HG02571 (cell line): ENCODE measurements at regions not wholly inside any gene's neighbourhood (a gene's known extent, or its start where the extent isn't known, plus 50 kb on each side); places are given as distances from the start of the nearest gene placed in this dataset.

Experiments
- ATAC-seq: cut with Tn5 transposase; IDR thresholded peaks from one replicate; pipeline ENCODE4 v1.9.1; 2021; ENCODE audit warnings: mild to moderate bottlenecking, moderate library complexity; ENCODE audit not compliant: unreplicated experiment

DNA sequence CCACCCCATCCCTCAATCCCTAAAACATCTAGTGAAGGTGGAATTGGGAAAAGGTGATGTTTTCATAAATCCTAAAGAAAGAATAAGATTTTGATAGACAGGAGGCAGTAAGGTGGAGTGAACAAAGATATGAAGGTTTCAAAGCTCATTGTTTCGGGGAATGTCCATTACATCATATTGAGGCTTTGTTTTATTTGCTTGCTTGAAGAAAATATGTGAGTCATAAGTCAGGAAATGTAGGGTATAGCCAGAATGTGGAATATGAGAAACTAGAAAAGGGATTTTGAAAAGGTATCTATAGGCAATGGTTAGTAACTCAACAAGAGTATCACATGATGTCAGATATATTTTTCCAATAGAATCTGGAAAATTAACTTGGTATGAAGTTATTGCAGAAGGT is 1178.5 kb upstream of the ACVR2A start:
- ATAC-seq = no peak

DNA sequence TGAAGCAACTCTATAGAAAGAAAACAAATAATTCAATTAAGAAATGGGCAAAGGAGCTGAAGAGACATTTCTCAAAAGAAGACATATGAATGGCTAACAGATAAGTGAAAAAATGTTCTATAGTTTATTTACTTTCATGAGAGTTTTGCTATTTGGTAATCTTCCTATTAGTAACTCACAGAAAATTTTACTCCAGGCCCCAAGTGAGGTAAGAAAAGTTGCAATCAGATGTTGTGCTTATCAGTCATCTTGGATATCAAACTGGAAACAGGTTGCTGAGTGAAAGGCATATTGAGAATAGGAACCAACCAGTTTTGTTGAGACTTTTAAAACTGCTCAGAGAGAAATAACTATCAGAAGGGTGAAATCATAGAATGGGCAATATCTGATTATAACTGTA is 1179.0 kb upstream of the ACVR2A start:
- no peak for ATAC-seq

DNA sequence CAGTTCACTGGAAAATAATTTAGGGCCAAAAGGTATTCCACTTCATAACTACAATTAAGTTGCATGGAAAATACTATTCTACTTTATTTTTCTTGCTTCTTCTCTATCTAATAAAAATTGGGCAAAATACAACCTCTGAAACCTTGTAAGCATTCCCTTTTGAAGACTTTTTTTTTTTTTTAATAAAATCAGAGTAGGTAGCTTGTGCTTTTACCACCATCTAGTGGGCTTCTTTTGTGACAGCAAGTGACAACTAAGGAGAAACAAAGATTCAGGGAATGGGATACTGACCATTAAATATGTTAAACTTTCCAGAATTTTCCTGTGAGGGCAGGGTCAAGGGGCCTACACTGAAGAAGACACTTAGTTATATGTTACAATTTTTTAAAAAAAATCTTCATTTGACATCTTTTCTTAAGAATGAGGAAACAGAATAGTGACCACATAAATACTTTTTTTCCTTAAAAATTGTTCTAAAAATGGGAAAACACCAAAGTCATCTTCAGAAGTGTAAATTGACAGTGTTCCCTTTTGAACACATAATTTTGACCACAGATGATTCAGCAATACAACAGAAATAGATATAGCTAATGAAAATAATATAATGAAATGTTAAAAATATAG is 1183.2 kb upstream of the ACVR2A start:
- ATAC-seq = no peak

DNA sequence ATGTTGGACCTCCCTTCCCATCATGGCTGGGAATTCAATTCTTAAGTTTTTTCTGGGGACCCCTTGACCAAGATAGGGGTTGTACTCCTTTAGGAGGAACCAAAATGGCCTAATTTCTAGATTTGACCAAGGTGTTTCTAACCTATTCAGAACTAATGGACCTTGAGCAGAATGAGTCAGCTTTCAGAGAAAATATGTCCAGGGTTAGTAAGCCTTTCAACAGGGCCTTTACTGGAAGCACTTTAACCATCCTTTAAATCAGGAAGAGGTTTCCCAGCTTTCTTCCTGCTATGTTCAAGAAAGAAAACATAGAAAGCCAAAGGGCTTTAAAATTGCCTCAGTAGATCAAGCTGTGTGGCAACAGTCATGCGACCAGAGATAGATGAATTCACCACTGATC is 1184.9 kb upstream of the ACVR2A start:
- no peak for ATAC-seq

DNA sequence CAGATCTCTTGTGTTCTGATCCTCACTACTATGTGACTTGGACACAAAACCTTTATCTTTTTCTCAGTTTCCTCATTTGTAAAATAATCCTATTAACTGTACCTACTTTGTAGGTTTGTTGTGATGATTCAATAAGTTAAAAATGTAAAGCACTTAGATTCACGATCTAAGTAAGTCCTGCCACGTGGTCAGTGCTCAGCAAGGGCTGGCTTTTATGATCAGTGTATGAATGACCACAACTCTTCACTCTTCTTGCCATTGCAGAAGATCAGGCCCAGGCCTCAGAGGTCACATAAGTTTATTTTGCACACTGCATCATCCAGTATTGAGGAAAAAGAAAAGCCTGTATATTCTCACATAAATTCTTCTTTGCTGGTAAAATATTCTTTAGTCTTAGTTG is 1192.5 kb upstream of the ACVR2A start:
- ATAC-seq = no peak

DNA sequence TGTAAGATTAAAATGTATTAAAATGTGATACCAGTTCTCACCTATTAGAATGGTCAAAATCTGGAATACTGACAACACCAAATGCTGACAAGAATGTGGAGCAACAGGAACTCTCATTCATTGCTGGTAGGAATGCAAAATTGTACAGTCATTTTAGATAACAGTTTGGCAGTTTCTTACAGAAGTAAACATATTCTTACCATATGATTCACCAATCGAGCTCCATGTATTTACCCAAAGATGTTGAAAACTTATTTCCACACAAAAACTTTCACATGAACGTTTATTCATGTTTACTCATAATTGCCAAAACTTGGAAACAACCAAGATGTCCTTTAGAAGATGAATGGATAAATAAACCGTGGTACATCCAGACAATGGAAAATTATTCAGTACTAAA is 1193.5 kb upstream of the ACVR2A start:
- ATAC-seq = no peak

DNA sequence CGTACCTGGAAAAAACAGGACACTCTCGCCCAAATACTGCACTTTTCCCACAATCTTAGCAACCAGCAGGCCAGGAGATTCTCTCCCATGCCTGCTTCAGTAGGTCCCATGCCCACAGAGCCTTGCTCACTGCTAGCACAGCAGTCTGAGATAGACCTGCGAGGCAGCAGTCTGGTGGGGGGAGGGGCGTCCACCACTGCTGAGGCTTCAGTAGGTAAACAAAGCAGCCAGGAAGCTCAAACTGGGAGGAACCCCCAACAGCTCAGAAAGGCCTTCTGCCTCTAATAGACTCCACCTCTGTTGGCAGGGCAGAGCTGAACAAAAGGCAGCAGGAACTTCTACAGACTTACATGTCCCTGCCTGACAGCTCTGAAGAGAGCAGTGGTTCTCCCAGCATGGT is 1202.8 kb upstream of the ACVR2A start:
- ATAC-seq = no peak

DNA sequence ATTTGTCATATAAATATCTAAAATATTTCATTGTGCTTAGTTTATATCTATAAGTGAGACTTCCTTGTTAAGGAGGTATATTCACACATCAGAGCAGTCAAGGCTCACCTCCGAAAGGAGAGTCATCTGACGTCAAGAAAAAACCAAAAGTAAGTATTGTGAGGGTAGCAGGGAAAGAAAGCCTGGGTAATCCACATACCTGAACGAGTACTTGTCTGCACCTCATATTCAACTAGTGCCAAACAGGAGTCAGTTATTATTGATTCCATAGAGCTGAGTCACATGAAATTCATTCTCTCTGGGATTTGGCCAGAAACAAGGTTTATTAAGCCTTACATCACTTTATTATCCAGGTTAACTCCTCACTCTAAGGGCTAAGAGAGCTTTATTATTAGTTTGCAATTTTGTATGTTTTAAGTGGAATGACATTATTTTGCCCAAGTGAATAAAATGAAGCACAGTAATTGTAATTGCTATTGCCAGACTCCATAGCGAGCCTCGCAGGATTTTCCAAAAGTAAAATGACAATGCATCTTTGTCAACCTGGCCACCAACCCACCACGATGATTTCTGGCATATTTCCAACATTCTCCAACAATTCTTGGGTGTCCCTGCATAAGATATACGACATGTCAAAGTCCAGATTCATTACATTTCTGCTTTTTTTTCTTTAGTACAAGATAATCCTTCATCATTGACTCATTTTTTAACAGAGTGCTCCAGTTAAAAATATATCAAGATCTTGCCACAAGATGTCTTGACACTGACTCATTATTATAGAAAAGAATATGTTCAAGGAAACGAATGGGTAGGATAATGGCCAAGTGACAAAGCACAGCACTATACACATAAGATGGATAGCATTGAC is 1210.4 kb upstream of the ACVR2A start:
- ATAC-seq = no peak

DNA sequence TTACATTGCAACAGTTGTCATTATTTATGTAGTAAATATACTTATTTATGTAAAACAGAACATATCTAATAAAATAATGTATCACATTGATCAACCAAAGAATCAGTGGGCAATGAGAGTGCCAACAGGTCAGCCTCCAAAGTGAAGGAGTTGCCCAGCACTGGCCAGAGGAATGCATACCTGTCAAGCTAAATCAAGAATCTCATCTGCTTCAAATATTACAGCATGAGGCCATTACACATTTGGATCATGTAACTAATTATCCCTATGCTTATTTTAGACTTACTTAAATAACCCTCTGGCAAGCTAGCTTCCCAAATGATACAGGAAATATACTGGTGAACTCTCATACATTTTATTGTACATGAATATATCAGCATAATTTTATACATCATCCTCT is 1211.7 kb upstream of the ACVR2A start:
- ATAC-seq = no peak

DNA sequence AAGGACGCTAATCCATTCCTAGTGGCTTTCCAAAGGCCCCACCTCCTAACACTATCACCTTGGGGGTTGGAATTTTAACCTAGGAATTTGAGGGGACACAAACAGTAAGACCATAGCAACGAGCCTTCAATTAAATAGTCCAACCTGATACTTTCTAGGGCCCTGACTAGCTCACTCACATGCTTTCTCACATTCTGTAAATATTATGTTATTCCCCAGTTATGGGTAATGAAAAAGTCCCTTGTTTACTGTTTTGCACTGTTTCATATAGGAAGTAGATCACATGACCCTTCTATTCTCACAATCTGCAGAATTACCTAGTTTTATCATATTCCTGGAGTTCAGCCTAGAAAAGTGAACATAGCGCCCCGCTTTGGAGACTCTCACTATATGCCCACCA is 1212.1 kb upstream of the ACVR2A start:
- ATAC-seq = no peak

DNA sequence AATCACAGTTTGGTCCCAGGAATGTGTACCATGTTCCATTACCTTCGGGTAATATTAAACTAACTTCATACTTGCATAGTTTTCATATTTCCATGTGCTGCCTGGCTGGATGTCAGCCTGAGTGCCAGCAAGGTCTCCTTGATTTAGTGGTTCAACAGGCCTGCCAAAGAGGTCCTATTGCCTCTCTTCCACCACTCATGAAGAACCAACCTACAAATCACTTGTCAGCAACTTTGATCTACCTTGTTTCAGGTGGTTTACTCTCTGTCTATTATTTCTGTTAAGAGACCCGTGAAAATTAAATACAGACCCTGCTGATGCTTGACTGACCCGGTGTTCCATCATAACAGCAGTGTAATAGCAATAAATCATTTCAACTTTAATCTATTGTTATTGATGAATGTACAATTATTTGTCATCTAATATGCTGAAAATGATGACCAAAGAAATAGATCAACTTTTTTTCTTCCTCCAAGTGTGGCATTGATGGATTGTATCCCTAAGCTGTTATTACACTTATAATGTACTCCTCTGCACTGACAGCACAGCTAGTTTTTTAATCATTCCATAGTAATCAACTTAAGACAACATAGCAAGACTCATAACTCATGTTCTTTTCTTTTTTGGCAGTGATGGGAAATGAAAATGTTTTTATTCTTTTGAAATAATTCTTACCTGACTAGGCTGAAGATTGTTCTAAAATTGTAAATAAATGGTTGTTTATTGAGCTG is 1220.2 kb upstream of the ACVR2A start:
- no peak for ATAC-seq

DNA sequence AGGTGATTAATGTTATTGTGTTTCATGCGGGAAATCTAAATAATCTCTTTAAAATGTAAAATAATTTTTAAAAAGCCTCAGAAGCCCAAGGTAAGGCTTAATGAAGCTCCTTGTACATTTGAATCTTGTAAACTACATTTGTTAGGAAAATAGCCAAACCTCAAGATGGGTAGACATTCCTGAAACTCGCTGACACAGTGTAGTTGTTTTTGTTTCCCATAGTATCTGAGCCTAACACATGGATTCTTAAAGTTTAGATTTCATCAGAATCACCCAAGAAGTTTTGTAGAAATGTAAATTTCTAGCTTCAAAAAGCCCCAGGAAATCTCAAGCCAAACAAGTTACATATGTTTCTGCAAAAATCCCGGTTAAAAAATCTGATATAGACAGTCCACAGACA is 1221.1 kb upstream of the ACVR2A start:
- no peak for ATAC-seq

DNA sequence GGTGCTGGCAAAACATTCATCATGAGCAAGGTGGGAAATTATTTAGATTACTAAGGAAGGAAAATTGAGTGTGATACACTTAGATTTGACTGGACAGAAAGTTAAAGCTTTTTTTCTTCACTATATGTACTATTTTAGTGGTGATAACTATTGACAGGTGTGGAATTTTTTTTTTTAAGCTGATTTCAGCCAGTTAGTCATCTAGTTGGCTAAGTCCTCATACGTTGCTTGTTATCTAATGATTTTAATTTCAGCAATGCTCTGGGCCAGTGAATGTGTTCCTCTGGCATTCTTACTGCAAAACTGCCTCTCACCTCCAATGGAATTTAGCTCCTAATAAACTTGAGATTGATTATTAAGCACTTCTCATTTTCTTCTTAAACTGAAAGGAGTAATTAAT is 1223.2 kb upstream of the ACVR2A start:
- ATAC-seq = no peak

DNA sequence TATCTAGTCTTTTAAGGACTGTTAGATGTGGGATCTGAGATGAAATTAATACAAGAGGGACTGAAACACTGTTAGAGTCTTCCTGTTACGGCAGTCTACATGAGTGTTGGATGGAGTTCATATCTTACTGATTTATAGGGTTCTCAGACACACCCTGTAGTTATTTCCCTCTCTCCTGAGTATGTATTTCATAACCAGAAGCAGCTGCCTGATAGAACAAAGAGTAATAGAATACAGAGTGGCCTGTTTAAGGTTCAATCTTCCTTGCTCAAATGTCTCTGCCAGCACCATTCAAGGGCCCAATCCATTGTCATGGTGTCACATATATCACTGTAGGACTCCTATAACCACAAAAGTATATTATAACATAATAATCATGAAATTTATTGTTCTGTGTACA is 1229.1 kb upstream of the ACVR2A start:
- no peak for ATAC-seq

DNA sequence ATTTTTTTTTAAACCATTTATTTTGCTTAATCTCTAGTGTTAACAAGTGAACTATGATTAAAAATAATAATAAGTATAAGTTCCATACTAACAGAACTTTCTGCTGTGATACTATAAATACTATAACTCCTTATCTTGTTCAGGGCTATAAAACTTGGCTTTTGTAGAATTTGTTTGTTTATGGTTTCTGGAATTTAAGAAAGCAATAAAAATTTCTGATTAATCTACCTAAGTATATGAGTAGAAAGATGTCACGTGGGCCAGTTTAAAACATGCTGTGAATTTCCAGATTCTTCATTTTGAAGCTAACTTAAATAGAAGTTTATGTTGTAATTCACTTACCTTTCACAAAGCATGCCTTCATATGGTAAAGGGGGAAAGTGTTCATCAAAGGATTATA is 1236.3 kb upstream of the ACVR2A start:
- no peak for ATAC-seq

DNA sequence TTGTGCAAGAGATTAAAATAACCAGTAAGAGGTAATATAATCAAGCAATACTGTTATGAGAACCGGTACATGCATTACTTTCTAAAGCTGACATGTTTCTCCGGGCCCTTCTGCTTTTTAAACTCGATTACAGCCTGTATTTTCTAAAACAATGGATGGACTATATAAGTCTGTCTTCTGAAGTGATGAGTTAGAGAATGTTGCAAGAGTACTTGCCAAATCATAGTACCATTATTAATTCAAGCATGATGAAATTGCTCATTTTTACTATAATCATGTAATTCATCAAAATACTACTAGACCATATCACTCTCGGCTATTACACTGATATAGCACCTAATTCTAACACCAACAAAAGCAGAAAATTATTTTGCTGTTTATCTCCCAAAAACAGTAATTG is 1240.3 kb upstream of the ACVR2A start:
- ATAC-seq = no peak

DNA sequence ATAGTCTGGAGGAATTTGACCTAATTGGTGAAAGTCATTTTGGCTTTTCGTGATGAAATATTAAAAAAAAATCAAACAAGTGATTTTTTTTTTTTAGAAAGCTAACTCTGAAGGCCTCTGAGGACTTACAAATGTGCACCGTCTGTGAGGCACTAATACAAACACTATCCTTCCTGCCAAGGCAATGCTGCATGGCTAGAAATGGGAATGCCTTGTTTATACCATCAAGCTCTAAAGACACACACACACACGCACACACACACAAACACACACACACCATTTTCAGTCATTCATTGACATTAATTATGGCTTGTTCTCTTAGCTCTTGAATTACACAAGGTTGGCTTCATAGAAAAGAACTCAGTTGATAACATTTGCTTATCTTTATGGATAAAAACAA is 1242.0 kb upstream of the ACVR2A start:
- no peak for ATAC-seq

DNA sequence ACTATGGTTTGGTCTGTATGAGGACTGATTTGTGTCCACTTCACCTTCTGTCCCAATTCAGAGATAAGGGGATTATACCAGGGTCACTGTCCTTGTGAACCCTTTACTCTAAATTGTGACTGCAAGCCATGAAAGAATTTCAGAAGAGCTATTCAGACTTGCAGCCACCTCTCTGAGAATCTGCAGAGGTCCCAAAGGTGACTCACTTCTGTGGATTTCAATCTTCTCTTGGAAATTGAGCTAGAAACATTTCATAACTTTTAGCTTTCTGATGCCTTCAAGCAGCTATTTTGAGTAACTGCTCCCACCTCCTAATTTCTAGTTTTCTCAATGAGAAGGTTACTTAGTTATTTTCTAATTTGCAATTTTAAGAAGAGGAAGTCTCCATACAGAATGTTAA is 1242.4 kb upstream of the ACVR2A start:
- ATAC-seq = no peak

DNA sequence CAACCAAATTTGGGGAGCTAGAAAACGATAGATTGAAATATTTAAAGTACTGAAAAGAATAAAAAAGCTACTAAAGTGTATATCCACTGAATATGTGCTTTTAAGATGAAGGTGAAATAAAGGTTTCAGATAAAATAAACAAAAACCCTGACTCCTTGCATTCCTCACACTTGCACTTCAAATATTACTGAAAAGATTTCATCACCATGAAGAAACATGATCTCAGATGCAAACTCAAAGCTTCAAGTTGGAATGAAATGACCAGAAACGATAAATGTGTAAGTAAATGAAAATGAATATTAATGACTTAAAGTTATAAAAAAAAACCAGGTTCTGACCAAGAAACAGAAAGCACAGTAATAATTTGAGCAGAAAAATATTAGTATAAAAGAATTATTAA is 1246.0 kb upstream of the ACVR2A start:
- no peak for ATAC-seq

DNA sequence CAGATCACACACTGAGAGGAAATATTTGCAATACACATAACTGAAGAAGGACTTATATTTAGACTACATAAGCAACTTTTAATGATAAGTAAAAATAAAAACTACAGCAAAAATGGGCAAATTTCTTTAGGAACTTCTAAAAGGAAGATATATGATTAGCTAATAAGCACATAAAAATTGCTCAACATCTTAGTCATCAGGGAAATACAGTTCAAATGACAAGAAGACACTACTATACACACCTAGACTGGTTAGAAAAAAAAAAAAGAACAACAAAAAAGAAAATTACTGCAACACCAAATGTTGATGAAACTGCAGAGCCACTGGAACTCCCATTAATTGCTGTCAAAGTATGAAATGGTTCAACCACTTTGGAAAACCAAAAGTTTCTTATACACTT is 1247.5 kb upstream of the ACVR2A start:
- no peak for ATAC-seq

DNA sequence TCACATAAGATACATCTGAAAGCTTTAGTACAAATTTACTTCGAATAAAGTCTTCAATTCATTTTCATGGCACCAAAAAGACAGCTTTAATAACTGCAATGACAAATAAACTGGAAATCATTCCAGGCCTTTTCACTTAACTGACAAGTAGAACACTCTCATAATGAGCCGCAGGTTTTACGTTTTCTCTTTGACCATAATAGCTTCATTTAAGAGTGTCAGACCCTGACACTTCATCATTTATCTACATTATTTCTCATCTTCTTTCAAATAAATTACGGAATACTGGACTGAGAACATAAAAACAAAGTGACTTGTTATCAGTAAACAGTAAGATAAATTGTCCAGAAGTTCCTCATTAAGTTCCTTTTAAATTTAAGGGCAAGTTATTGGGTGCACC is 1252.9 kb upstream of the ACVR2A start:
- ATAC-seq = no peak

DNA sequence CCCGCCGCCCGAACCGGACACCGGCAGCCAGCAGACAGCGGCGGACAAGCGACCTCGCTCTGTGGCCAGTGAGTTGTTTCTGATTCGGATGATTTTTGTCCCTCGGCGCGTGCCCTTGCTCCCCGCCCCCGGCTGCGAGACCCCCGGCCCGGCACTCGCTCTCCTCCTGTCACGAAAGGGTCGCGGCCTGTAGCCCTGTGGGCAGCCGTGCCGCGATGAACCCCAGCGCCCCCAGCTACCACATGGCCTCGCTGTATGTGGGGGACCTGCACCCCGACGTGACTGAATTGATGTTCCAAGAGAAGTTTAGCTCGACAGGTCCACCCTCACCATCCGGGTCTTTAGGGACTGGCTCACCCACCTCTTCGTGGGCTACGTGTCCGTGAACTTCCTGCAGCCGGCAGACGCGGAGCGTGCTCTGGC is 1257.5 kb upstream of the ACVR2A start:
- no peak for ATAC-seq
